ENCODE measurements at regions not wholly inside any gene's neighbourhood (a gene's known extent, or its start where the extent isn't known, plus 50 kb on each side); places are given as distances from the start of the nearest gene placed in this dataset.

DNA sequence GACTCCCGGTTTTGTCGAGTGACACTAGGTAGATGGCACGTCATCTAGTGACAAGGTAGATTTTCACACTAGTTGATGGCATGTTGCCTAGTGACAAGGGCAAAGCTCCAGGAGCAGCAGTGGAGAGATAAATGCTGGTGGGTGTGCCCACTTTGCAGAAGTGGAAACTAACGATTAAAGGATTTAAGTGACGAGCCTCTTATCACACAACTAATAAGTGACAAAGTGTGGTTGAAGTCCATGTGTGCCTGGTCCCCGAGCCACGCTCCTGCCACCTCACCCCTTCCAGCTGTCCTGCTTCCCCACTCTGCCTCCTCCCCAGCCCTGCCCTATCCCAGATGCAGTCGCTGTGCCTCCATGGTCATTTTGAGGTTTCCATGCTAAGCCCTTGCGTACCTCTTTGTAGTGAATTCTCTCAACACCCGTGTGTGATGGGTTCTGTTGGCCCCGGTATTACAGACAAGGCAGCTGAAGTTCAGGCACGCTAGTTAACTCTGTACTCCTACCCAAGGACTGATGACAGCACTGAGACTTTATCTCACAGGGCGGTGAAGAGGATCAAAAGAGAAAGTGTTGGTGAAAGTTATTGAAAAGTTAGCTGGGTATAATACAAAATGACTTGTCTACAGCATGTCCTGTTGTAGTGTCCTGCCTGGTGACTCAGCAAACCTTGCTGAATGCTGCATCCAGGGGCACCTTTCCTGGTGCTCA lies 113.4 kb upstream of the GLI2 start:
- no peaks in the 10 kb centered on the region for H3K4me1 ChIP-seq
- no peaks in the 10 kb centered on the region for H3K27me3 ChIP-seq
- H3K36me3 ChIP-seq: no peaks in the 10 kb centered on the region
- no peak for ATAC-seq
- TF ChIP-seq POLR2AphosphoS5 (IDR thresholded peaks at IDR 0.05): no peak
- TF ChIP-seq EP300 (IDR thresholded peaks at IDR 0.05): no peak
- TF ChIP-seq POLR2A (IDR thresholded peaks at IDR 0.05): no peak
- TF ChIP-seq, protein P1, sequence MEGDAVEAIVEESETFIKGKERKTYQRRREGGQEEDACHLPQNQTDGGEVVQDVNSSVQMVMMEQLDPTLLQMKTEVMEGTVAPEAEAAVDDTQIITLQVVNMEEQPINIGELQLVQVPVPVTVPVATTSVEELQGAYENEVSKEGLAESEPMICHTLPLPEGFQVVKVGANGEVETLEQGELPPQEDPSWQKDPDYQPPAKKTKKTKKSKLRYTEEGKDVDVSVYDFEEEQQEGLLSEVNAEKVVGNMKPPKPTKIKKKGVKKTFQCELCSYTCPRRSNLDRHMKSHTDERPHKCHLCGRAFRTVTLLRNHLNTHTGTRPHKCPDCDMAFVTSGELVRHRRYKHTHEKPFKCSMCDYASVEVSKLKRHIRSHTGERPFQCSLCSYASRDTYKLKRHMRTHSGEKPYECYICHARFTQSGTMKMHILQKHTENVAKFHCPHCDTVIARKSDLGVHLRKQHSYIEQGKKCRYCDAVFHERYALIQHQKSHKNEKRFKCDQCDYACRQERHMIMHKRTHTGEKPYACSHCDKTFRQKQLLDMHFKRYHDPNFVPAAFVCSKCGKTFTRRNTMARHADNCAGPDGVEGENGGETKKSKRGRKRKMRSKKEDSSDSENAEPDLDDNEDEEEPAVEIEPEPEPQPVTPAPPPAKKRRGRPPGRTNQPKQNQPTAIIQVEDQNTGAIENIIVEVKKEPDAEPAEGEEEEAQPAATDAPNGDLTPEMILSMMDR (IDR thresholded peaks at IDR 0.05): no peak
- no peak overlapping the region for H3K27ac ChIP-seq
- WGBS, 2 donors (ENCODE audit: low coverage in 1 of 2): 88 to 94% methylated on average over 7 to 10 of the region's 13 CpGs
- H3K9me3 ChIP-seq: peaks cover 0 to 13% (median 0%) of the 10 kb centered on the region in 3 donors
- H3K4me3 ChIP-seq: no peak overlapping the region

DNA sequence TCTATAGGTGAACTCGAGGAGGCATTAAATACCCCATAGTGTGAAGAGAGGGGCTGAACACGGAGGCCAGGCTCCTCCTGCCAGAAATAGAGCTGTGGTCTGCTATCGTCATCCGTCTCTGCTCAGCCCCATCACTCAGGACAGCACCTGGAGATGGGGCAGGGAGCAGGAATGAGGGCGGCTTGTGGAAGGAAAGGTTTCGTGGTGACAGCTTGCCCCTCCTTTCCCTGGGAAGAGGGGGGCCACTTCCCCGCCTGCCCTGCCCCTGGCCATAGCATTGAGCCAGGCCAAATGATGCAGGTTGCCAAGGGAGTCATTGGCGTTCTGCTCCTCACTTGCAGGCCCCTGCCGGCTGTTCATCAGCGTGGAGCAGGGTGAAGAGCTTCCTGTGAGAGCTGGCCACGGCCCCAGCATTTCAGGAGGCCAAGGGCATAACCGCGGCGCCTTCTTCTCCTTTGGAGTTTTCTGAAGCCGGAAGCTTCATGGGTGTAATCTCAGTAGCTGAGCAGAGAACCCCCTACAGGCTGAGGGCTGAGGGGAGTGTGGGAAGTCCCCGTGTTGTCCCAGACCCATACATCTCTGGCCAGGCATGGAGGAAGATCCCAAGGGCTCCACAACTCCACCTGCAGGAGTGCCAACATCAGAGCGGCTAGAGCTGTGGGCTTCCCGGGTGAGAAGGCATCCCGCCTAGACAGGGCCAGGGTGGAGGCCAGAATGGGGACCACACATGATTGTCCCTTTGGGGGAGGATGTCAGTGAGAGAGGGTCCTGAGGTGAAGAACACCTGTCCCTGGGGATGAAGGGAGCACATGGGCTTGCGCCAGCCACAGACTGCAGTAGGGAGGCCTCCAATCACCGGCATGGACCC lies 112.5 kb upstream of the GLI2 start:
- H3K4me1 ChIP-seq: no peaks in the 10 kb centered on the region
- no peaks in the 10 kb centered on the region for H3K36me3 ChIP-seq
- H3K27me3 ChIP-seq: no peaks in the 10 kb centered on the region
- no peak overlapping the region for H3K27ac ChIP-seq
- TF ChIP-seq, protein P1 (IDR thresholded peaks at IDR 0.05): no peak
- no peak for TF ChIP-seq POLR2AphosphoS5 (IDR thresholded peaks at IDR 0.05)
- peak; percentile 16 for ATAC-seq
- H3K9me3 ChIP-seq: peaks cover 0 to 13% (median 0%) of the 10 kb centered on the region in 3 donors
- 60% methylated on average over 1 of the region's 21 CpGs; no CpG with 5 or more reads in 1 of the 2 donors for WGBS, 2 donors (ENCODE audit: low coverage in 1 of 2)
- no peak overlapping the region for H3K4me3 ChIP-seq

DNA sequence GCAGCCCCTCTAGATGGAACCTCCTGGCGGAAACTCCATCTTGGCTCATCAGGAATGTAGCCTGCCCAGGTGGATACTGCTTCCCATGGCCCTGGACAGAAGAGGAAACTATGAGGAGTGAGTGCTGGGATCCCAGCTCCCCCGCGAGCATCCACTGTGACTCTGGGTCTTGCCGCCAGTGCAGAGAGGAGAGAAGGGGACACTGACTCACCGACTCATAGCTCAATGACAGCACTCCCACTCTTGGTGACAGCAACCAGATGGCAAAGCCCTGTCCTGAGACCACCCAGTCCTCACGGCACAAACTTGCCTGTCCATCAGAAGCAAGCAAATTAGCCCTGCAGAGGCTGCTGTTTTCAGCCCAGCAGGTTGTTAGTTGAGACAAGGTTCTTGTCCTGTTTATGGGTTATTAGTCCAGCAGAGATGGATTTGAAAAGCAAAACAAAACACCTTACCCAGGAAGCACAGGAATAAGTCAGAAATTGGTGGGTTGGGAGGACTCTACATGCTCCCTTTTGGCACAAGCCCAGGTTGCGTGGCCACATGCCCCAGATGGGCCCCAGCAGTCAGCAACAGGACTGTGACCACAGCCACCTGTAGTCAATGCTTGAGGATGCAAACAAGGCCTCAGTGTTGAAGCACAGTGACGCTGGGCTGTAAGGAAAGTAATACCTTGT lies 111.5 kb upstream of the GLI2 start:
- no peak overlapping the region for H3K27ac ChIP-seq
- no peak for TF ChIP-seq POLR2AphosphoS5 (IDR thresholded peaks at IDR 0.05)
- TF ChIP-seq, protein P1 (IDR thresholded peaks at IDR 0.05): no peak
- TF ChIP-seq POLR2A (IDR thresholded peaks at IDR 0.05): no peak
- no peak for TF ChIP-seq EP300 (IDR thresholded peaks at IDR 0.05)
- no peaks in the 10 kb centered on the region for H3K36me3 ChIP-seq
- ATAC-seq: no peak
- WGBS, 2 donors (ENCODE audit: low coverage in 1 of 2): 100% methylated on average over 1 of the region's 8 CpGs; no CpG with 5 or more reads in 1 of the 2 donors
- no peaks in the 10 kb centered on the region for H3K4me1 ChIP-seq
- peaks cover 0 to 13% (median 0%) of the 10 kb centered on the region in 3 donors for H3K9me3 ChIP-seq
- H3K27me3 ChIP-seq: no peaks in the 10 kb centered on the region
- H3K4me3 ChIP-seq: no peak overlapping the region

DNA sequence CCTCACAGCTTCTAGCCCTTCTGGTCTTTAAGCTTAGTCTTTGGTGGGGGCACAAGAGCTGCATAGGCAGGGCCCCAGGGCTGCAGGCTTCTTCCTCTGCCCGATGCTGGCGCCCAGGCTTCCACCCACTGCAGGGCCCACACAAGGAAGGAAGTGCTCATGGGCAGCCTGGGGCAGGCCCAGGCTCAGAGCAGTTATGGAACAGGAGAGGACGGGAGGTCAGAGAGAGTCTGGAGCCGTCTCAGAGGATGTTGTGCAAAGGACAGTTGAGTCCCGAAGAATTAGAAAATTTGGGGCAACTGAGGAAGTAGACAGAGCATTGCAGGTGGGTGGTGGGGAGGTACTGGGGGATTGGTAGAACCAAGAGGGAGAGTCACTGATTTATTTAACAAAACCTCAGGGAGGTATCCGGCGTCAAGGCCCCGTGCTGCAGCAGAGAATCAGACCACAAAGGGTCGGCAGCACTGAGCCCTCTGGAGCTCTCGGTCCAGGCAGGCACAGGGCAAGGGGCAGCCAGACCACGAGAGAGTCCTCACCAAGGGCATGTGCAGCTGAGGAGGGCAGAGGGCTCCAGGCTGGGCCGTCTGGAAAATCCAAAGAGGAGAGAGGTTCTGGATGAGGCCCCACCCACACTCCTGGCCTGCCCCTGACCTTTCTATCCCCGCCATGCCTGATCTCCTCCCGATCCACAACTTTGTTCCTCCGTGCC lies 110.8 kb upstream of the GLI2 start:
- Histone ChIP-seq H3K27me3 (peaks cover 4% of the 10 kb centered on the region), H3K9me3 (peaks cover 0 to 13% (median 0%) of the 10 kb centered on the region in 3 donors), H3K36me3 (no peaks in the 10 kb centered on the region), H3K27ac (no peak overlapping the region), H3K4me1 (no peaks in the 10 kb centered on the region), H3K4me3 (no peak overlapping the region)
- 63 to 78% methylated on average over 3 to 10 of the region's 15 CpGs for WGBS, 2 donors (ENCODE audit: low coverage in 1 of 2)
- ATAC-seq: no peak
- TF ChIP-seq, protein P1 (IDR thresholded peaks at IDR 0.05): no peak
- TF ChIP-seq POLR2AphosphoS5 (IDR thresholded peaks at IDR 0.05) (no peak), POLR2A (IDR thresholded peaks at IDR 0.05) (no peak), EP300 (IDR thresholded peaks at IDR 0.05) (no peak)

Measured in gastroesophageal sphincter (tissue), 4 donors.